Mesendoderm (in vitro differentiated cells): ENCODE measurements at regions not wholly inside any gene's neighbourhood (a gene's known extent, or its start where the extent isn't known, plus 50 kb on each side); places are given as distances from the start of the nearest gene placed in this dataset.

Experiments
- DNase-seq: peaks from one replicate; pipeline ENCODE4 v3.0.0; 2013
- H2AK5ac ChIP-seq: 2 replicates; pipeline ENCODE4 v1.6.1; 2013; ENCODE audit warnings: low read length, inconsistent platforms
- H2BK120ac ChIP-seq: 2 replicates; pipeline ENCODE4 v1.6.1; 2013; ENCODE audit warnings: low read depth, mild to moderate bottlenecking, low read length, moderate library complexity, mixed read lengths
- H2BK15ac ChIP-seq: replicated peaks from 2 replicates; pipeline ENCODE4 v1.6.1; 2013; ENCODE audit warnings: low read depth, mild to moderate bottlenecking, moderate library complexity
- H2BK5ac ChIP-seq: 2 replicates; pipeline ENCODE4 v1.6.1; 2013; ENCODE audit warnings: low read length, inconsistent platforms
- H3K18ac ChIP-seq: 2 replicates; pipeline ENCODE4 v1.6.1; 2013; ENCODE audit warnings: mild to moderate bottlenecking, low read length, mixed read lengths
- H3K23ac ChIP-seq: one replicate; pipeline ENCODE4 v1.6.1; 2013; ENCODE audit warnings: low read length
- H3K27ac ChIP-seq: 2 replicates; pipeline ENCODE4 v1.5.1; 2013; ENCODE audit warnings: low read depth, mild to moderate bottlenecking, inconsistent platforms, low read length, moderate library complexity
- H3K27me3 ChIP-seq: 2 replicates; pipeline ENCODE4 v1.6.1; 2013; ENCODE audit warnings: low read length, control low read depth, mild to moderate bottlenecking, inconsistent platforms; ENCODE audit not compliant: insufficient read depth, poor library complexity
- H3K36me3 ChIP-seq: 2 replicates; pipeline ENCODE4 v1.6.1; 2013; ENCODE audit warnings: low read length, inconsistent platforms; ENCODE audit not compliant: control insufficient read depth, insufficient read depth
- H3K4ac ChIP-seq: one replicate; pipeline ENCODE4 v1.6.1; 2013; ENCODE audit warnings: low read depth, mild to moderate bottlenecking, low read length, moderate library complexity
- H3K4me1 ChIP-seq: 2 replicates; pipeline ENCODE4 v1.6.1; 2013; ENCODE audit warnings: low read depth, low read length, inconsistent platforms; ENCODE audit not compliant: control insufficient read depth
- H3K4me2 ChIP-seq: 2 replicates; pipeline ENCODE4 v1.6.1; 2013; ENCODE audit warnings: low read length
- H3K4me3 ChIP-seq: 2 replicates; pipeline ENCODE4 v1.5.1; 2013; ENCODE audit warnings: mild to moderate bottlenecking, low read length
- H3K56ac ChIP-seq: one replicate; pipeline ENCODE4 v1.6.1; 2013; ENCODE audit warnings: low read length
- H3K79me1 ChIP-seq: 2 replicates; pipeline ENCODE4 v1.6.1; 2013; ENCODE audit warnings: low read length, inconsistent platforms
- H3K79me2 ChIP-seq: 2 replicates; pipeline ENCODE4 v1.6.1; 2013; ENCODE audit warnings: mild to moderate bottlenecking, low read length; ENCODE audit not compliant: control insufficient read depth, insufficient read depth
- H3K9ac ChIP-seq: 2 replicates; pipeline ENCODE4 v1.6.1; 2013; ENCODE audit warnings: low read length, inconsistent platforms
- H4K5ac ChIP-seq: one replicate; pipeline ENCODE4 v1.6.1; 2013; ENCODE audit warnings: low read length
- H4K8ac ChIP-seq: one replicate; pipeline ENCODE4 v1.6.1; 2013; ENCODE audit warnings: low read depth, mild to moderate bottlenecking, control low read depth, low read length, moderate library complexity
- WGBS: extraction: QIAGEN DNeasy Blood & Tissue Kit; methylation state at CpG from one replicate; pipeline ENCODE4 v1.1.7; 2013; ENCODE audit warnings: low lambda C conversion rate, missing lambda C conversion rate; ENCODE audit not compliant: insufficient coverage; ENCODE audit errors: extremely low coverage; 5-methylcytosine and 5-hydroxymethylcytosine counted together

- H3K56ac ChIP-seq = no peak overlapping the region
- H3K27ac ChIP-seq = no peak overlapping the region
- H3K27me3 ChIP-seq = no peaks in the 10 kb centered on the region
- no peak overlapping the region for H4K5ac ChIP-seq
- no peak overlapping the region for H3K9ac ChIP-seq
- H3K79me2 ChIP-seq = no peaks in the 10 kb centered on the region
- no peak overlapping the region for H3K4me3 ChIP-seq
- no CpG with 5 or more reads among the region's 1 CpG for WGBS
- H2AK5ac ChIP-seq = no peak overlapping the region
- no peak overlapping the region for H3K4me2 ChIP-seq
- no peak overlapping the region for H3K23ac ChIP-seq
- no peak overlapping the region for H3K18ac ChIP-seq
- no peak overlapping the region for H3K4ac ChIP-seq
- H2BK120ac ChIP-seq = no peak overlapping the region
- H3K36me3 ChIP-seq = no peaks in the 10 kb centered on the region
- no peaks in the 10 kb centered on the region for H3K79me1 ChIP-seq
- no peak for DNase-seq
- peaks cover 2% of the 10 kb centered on the region for H3K4me1 ChIP-seq
- no peak overlapping the region for H2BK5ac ChIP-seq
- no peak overlapping the region for H2BK15ac ChIP-seq
- H4K8ac ChIP-seq = no peak overlapping the region
Measured at GRCh38 chr2:5060956-5061355, 631.2 kb upstream of the SOX11 start.

GRCh38 chr2:5064687-5065086 is 627.5 kb upstream of the SOX11 start:
- Histone ChIP-seq H3K4me2 (no peak overlapping the region), H3K27me3 (no peaks in the 10 kb centered on the region), H3K23ac (no peak overlapping the region), H2BK120ac (no peak overlapping the region), H3K27ac (peak overlapping the region; percentile 27), H3K79me2 (no peaks in the 10 kb centered on the region), H4K8ac (no peak overlapping the region), H4K5ac (no peak overlapping the region), H3K56ac (peak overlapping the region; percentile 6), H2AK5ac (no peak overlapping the region), H3K18ac (peak overlapping the region; percentile 92), H3K4me3 (no peak overlapping the region), H3K36me3 (no peaks in the 10 kb centered on the region), H3K79me1 (no peaks in the 10 kb centered on the region), H3K4me1 (peaks cover 2% of the 10 kb centered on the region), H3K9ac (no peak overlapping the region), H3K4ac (peak overlapping the region; percentile 36), H2BK15ac (peak overlapping the region; percentile 94), H2BK5ac (no peak overlapping the region)
- no CpG with 5 or more reads among the region's 5 CpGs for WGBS
- DNase-seq = peak; percentile 63

GRCh38 chr2:5067816-5068215 is 624.4 kb upstream of the SOX11 start:
- H2AK5ac ChIP-seq = peak overlapping the region; percentile 41
- no peak overlapping the region for H3K9ac ChIP-seq
- H4K5ac ChIP-seq = no peak overlapping the region
- no peaks in the 10 kb centered on the region for H3K79me2 ChIP-seq
- H3K27me3 ChIP-seq = no peaks in the 10 kb centered on the region
- H2BK5ac ChIP-seq = no peak overlapping the region
- no peaks in the 10 kb centered on the region for H3K79me1 ChIP-seq
- no peak overlapping the region for H3K56ac ChIP-seq
- H3K4ac ChIP-seq = peak overlapping the region; percentile 31
- H3K4me2 ChIP-seq = no peak overlapping the region
- H3K23ac ChIP-seq = no peak overlapping the region
- peak overlapping the region; percentile 14 for H3K18ac ChIP-seq
- H3K4me1 ChIP-seq = peaks cover 2% of the 10 kb centered on the region
- no CpG with 5 or more reads among the region's 4 CpGs for WGBS
- H2BK120ac ChIP-seq = no peak overlapping the region
- H3K36me3 ChIP-seq = no peaks in the 10 kb centered on the region
- no peak for DNase-seq
- H2BK15ac ChIP-seq = no peak overlapping the region
- H3K27ac ChIP-seq = no peak overlapping the region
- no peak overlapping the region for H3K4me3 ChIP-seq
- H4K8ac ChIP-seq = no peak overlapping the region

- Histone ChIP-seq H3K23ac (no peak overlapping the region), H3K27me3 (no peaks in the 10 kb centered on the region), H3K27ac (no peak overlapping the region), H2BK5ac (peak overlapping the region; percentile 5), H4K8ac (no peak overlapping the region), H4K5ac (no peak overlapping the region), H2BK15ac (peak overlapping the region; percentile 99), H3K36me3 (no peaks in the 10 kb centered on the region), H3K4me3 (no peak overlapping the region), H3K79me1 (no peaks in the 10 kb centered on the region), H2BK120ac (peak overlapping the region; percentile 61), H3K9ac (no peak overlapping the region), H3K4me1 (peaks cover 3% of the 10 kb centered on the region), H2AK5ac (no peak overlapping the region), H3K4ac (no peak overlapping the region), H3K4me2 (no peak overlapping the region), H3K79me2 (no peaks in the 10 kb centered on the region), H3K18ac (peak overlapping the region; percentile 82), H3K56ac (peak overlapping the region; percentile 9)
- DNase-seq = peak; percentile 78
- WGBS = no CpG with 5 or more reads among the region's 5 CpGs
Measured at GRCh38 chr2:5070257-5070656, 621.9 kb upstream of the SOX11 start.

GRCh38 chr2:5074733-5075132 is 617.5 kb upstream of the SOX11 start:
- peak overlapping the region; percentile 96 for H2BK15ac ChIP-seq
- no peak overlapping the region for H2BK120ac ChIP-seq
- no CpG with 5 or more reads among the region's 5 CpGs for WGBS
- H3K9ac ChIP-seq = no peak overlapping the region
- no peak overlapping the region for H4K5ac ChIP-seq
- H3K4me3 ChIP-seq = no peak overlapping the region
- no peak overlapping the region for H2AK5ac ChIP-seq
- no peaks in the 10 kb centered on the region for H3K27me3 ChIP-seq
- DNase-seq = peak; percentile 95
- H3K56ac ChIP-seq = peak overlapping the region; percentile 54
- H3K27ac ChIP-seq = peak overlapping the region; percentile 60
- no peak overlapping the region for H4K8ac ChIP-seq
- H3K36me3 ChIP-seq = no peaks in the 10 kb centered on the region
- H3K4me2 ChIP-seq = no peak overlapping the region
- H3K4me1 ChIP-seq = peaks cover 5% of the 10 kb centered on the region
- H3K79me2 ChIP-seq = no peaks in the 10 kb centered on the region
- peak overlapping the region; percentile 16 for H3K4ac ChIP-seq
- H3K18ac ChIP-seq = peak overlapping the region; percentile 94
- H3K79me1 ChIP-seq = no peaks in the 10 kb centered on the region
- no peak overlapping the region for H3K23ac ChIP-seq
- H2BK5ac ChIP-seq = peak overlapping the region; percentile 83

GRCh38 chr2:5076599-5076998 is 615.6 kb upstream of the SOX11 start:
- Histone ChIP-seq H3K4me3 (no peak overlapping the region), H3K56ac (peak overlapping the region; percentile 56)
- peak; percentile 86 for DNase-seq

More at GRCh38 chr2:5076599-5076998, 615.6 kb upstream of the SOX11 start:
- Histone ChIP-seq H3K79me1 (no peaks in the 10 kb centered on the region), H3K79me2 (no peaks in the 10 kb centered on the region), H3K23ac (no peak overlapping the region), H4K5ac (no peak overlapping the region), H2BK120ac (peak overlapping the region; percentile 99), H2BK5ac (peak overlapping the region; percentile 61), H4K8ac (no peak overlapping the region), H3K4ac (peak overlapping the region; percentile 87), H3K18ac (peak overlapping the region; percentile 99), H2BK15ac (peak overlapping the region; percentile 100), H3K36me3 (no peaks in the 10 kb centered on the region), H3K27ac (peak overlapping the region; percentile 52), H2AK5ac (no peak overlapping the region), H3K9ac (no peak overlapping the region), H3K27me3 (no peaks in the 10 kb centered on the region), H3K4me2 (no peak overlapping the region), H3K4me1 (peaks cover 5% of the 10 kb centered on the region)
- WGBS = no CpG with 5 or more reads among the region's 3 CpGs
